ENCODE measurements at regions not wholly inside any gene's neighbourhood (a gene's known extent, or its start where the extent isn't known, plus 50 kb on each side); places are given as distances from the start of the nearest gene placed in this dataset.

GRCh38 chr2:2892892-2893291 lies 484.7 kb downstream of the EIPR1 start:
- ChIA-PET CTCF (no interaction called here), POLR2A (no interaction called here)
- Mint-ChIP-seq H3K27me3 (no peaks in the 10 kb centered on the region), H3K4me3 (no peak overlapping the region), H3K27ac (no peak overlapping the region), H3K4me1 (no peaks in the 10 kb centered on the region), H3K9me3 (no peaks in the 10 kb centered on the region), H3K36me3 (ENCODE audit: low read depth) (no peaks in the 10 kb centered on the region)
- DNase-seq (no peak), ATAC-seq (ENCODE audit: low read depth) (no peak)
- intact Hi-C loops (cut with micrococcal nuclease) = no loop called here
- TF ChIP-seq, protein P1, sequence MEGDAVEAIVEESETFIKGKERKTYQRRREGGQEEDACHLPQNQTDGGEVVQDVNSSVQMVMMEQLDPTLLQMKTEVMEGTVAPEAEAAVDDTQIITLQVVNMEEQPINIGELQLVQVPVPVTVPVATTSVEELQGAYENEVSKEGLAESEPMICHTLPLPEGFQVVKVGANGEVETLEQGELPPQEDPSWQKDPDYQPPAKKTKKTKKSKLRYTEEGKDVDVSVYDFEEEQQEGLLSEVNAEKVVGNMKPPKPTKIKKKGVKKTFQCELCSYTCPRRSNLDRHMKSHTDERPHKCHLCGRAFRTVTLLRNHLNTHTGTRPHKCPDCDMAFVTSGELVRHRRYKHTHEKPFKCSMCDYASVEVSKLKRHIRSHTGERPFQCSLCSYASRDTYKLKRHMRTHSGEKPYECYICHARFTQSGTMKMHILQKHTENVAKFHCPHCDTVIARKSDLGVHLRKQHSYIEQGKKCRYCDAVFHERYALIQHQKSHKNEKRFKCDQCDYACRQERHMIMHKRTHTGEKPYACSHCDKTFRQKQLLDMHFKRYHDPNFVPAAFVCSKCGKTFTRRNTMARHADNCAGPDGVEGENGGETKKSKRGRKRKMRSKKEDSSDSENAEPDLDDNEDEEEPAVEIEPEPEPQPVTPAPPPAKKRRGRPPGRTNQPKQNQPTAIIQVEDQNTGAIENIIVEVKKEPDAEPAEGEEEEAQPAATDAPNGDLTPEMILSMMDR (IDR thresholded peaks at IDR 0.05) = no peak

- TF ChIP-seq, protein P1 (IDR thresholded peaks at IDR 0.05) = no peak
- Mint-ChIP-seq H3K27ac (no peak overlapping the region), H3K9me3 (no peaks in the 10 kb centered on the region), H3K36me3 (ENCODE audit: low read depth) (no peaks in the 10 kb centered on the region), H3K4me3 (no peak overlapping the region), H3K4me1 (no peaks in the 10 kb centered on the region), H3K27me3 (no peaks in the 10 kb centered on the region)
- ChIA-PET POLR2A (no interaction called here), CTCF (no interaction called here)
- intact Hi-C loops (cut with micrococcal nuclease) = no loop called here
- ATAC-seq (ENCODE audit: low read depth) (no peak), DNase-seq (no peak)
Observed at GRCh38 chr2:2892378-2892777, 485.2 kb downstream of the EIPR1 start.

- TF ChIP-seq, protein P1 (IDR thresholded peaks at IDR 0.05) = no peak
- Mint-ChIP-seq H3K36me3 (ENCODE audit: low read depth) (no peaks in the 10 kb centered on the region), H3K4me3 (no peak overlapping the region), H3K4me1 (no peaks in the 10 kb centered on the region), H3K27me3 (peaks cover 3% of the 10 kb centered on the region), H3K9me3 (no peaks in the 10 kb centered on the region), H3K27ac (no peak overlapping the region)
- ATAC-seq (ENCODE audit: low read depth) = no peak
- intact Hi-C loops (cut with micrococcal nuclease) = no loop called here
- POLR2A ChIA-PET = no interaction called here
- no peak for DNase-seq
- CTCF ChIA-PET = no interaction called here
Observed at GRCh38 chr2:2890901-2891300, 486.7 kb downstream of the EIPR1 start.

- CTCF ChIA-PET = no interaction called here
- no peak overlapping the region for H3K4me3 Mint-ChIP-seq
- ATAC-seq (ENCODE audit: low read depth) = no peak
Observed at GRCh38 chr2:2890246-2890645, 487.4 kb downstream of the EIPR1 start.

GRCh38 chr2:2889646-2890045 lies 488.0 kb downstream of the EIPR1 start:
- intact Hi-C loops (cut with micrococcal nuclease) = no loop called here
- ATAC-seq (ENCODE audit: low read depth) = no peak
- Mint-ChIP-seq H3K4me1 (no peaks in the 10 kb centered on the region), H3K9me3 (no peaks in the 10 kb centered on the region), H3K27ac (no peak overlapping the region), H3K27me3 (peaks cover 3% of the 10 kb centered on the region), H3K36me3 (ENCODE audit: low read depth) (no peaks in the 10 kb centered on the region), H3K4me3 (no peak overlapping the region)
- TF ChIP-seq, protein P1 (IDR thresholded peaks at IDR 0.05) = no peak
- ChIA-PET CTCF (no interaction called here), POLR2A (no interaction called here)
- DNase-seq = no peak

More at GRCh38 chr2:2890246-2890645, 487.4 kb downstream of the EIPR1 start:
- intact Hi-C loops (cut with micrococcal nuclease) = no loop called here
- H3K27me3 Mint-ChIP-seq = peaks cover 3% of the 10 kb centered on the region
- no peaks in the 10 kb centered on the region for H3K36me3 Mint-ChIP-seq (ENCODE audit: low read depth)
- DNase-seq = no peak
- POLR2A ChIA-PET = no interaction called here
- TF ChIP-seq, protein P1 (IDR thresholded peaks at IDR 0.05) = no peak
- H3K27ac Mint-ChIP-seq = no peak overlapping the region
- H3K4me1 Mint-ChIP-seq = no peaks in the 10 kb centered on the region
- H3K9me3 Mint-ChIP-seq = no peaks in the 10 kb centered on the region
